CD14-positive monocyte (primary cell): ENCODE measurements at regions not wholly inside any gene's neighbourhood (a gene's known extent, or its start where the extent isn't known, plus 50 kb on each side); places are given as distances from the start of the nearest gene placed in this dataset.

Experiments used
- DNase-seq, 3 donors: peaks; one replicate each; pipeline ENCODE4 v3.0.0-alpha.2; 2011 to 2022
- H2AFZ ChIP-seq: 2 replicates; pipeline ENCODE4 v1.6.0; 2012; ENCODE audit warnings: mild to moderate bottlenecking, low read depth, low read length, inconsistent platforms; ENCODE audit not compliant: insufficient read depth, poor library complexity, severe bottlenecking
- H3K27ac ChIP-seq, 2 donors: 1 replicate in 1 of 2; 2 replicates in 1 of 2; pipeline ENCODE4 v1.5.1; 2012 to 2013; ENCODE audit warnings: low read length in 2 of 2, control low read depth in 1 of 2, inconsistent platforms in 1 of 2, low read depth in 1 of 2, mild to moderate bottlenecking in 1 of 2
- H3K27me3 ChIP-seq, 2 donors: one replicate each; pipeline versions ENCODE4 v1.6.0 to v1.6.1; 2011 to 2013; ENCODE audit warnings: low read length in 2 of 2; ENCODE audit not compliant: control insufficient read depth in 2 of 2, insufficient read depth in 2 of 2
- H3K36me3 ChIP-seq, 2 donors: replicated peaks in 1 of 2; 1 replicate in 1 of 2; 2 replicates in 1 of 2; pipeline versions ENCODE4 v1.5.1 to v1.6.1; 2012 to 2013; ENCODE audit warnings: low read length in 2 of 2, control low read depth in 1 of 2, inconsistent platforms in 1 of 2, mild to moderate bottlenecking in 1 of 2; ENCODE audit not compliant: insufficient read depth in 2 of 2, control insufficient read depth in 1 of 2
- H3K4me1 ChIP-seq, 2 donors: 1 replicate in 1 of 2; 2 replicates in 1 of 2; pipeline versions ENCODE4 v1.5.1 to v1.6.1; 2012 to 2013; ENCODE audit warnings: low read length in 2 of 2, control low read depth in 1 of 2, inconsistent platforms in 1 of 2, mild to moderate bottlenecking in 1 of 2, moderate library complexity in 1 of 2; ENCODE audit not compliant: insufficient read depth in 2 of 2, control insufficient read depth in 1 of 2
- H3K4me2 ChIP-seq: replicated peaks from 2 replicates; pipeline ENCODE3; 2012; ENCODE audit warnings: low read length, moderate library complexity, mild to moderate bottlenecking; ENCODE audit not compliant: poor library complexity, severe bottlenecking; ENCODE audit errors: extremely low read depth
- H3K4me3 ChIP-seq, 3 experiments: fragments of 200-600 bp in 1 of 3; sonication (generic) in 1 of 3; replicated peaks in 1 of 3; 1 replicate in 2 of 3; 2 replicates in 1 of 3; pipeline ENCODE4 v1.5.1; 2011 to 2013; ENCODE audit warnings: low read length in 3 of 3, mild to moderate bottlenecking in 3 of 3, control low read depth in 2 of 3, low read depth in 2 of 3, inconsistent platforms in 1 of 3, moderate library complexity in 1 of 3
- H3K79me2 ChIP-seq: 2 replicates; pipeline ENCODE4 v1.6.0; 2012; ENCODE audit warnings: mild to moderate bottlenecking, control low read depth, inconsistent platforms, low read length, moderate library complexity; ENCODE audit not compliant: insufficient read depth
- H3K9ac ChIP-seq: 2 replicates; pipeline ENCODE4 v1.6.0; 2017; ENCODE audit warnings: low read length, mild to moderate bottlenecking; ENCODE audit not compliant: insufficient read depth, poor library complexity, severe bottlenecking
- H3K9me3 ChIP-seq, 2 donors: replicated peaks in 1 of 2; 1 replicate in 1 of 2; 2 replicates in 1 of 2; pipeline versions ENCODE4 v1.5.1 to v1.6.1; 2012 to 2013; ENCODE audit warnings: low read length in 2 of 2, control low read depth in 1 of 2; ENCODE audit not compliant: control insufficient read depth in 1 of 2, insufficient read depth in 1 of 2
- H4K20me1 ChIP-seq: 2 replicates; pipeline ENCODE4 v1.6.0; 2012; ENCODE audit warnings: mild to moderate bottlenecking, low read length, control low read depth, moderate library complexity; ENCODE audit not compliant: insufficient read depth
- H3K27ac Mint-ChIP-seq, 7 donors: one replicate each; pipeline ENCODE4 v1.8.0; 2020; ENCODE audit warnings: mild to moderate bottlenecking in 7 of 7, mixed read lengths in 7 of 7, moderate library complexity in 6 of 7, inconsistent platforms in 2 of 7
- H3K27me3 Mint-ChIP-seq, 3 donors: one replicate each; pipeline ENCODE4 v1.8.0; 2021 to 2022; ENCODE audit warnings: low read depth in 3 of 3, mild to moderate bottlenecking in 3 of 3, mixed read lengths in 3 of 3, moderate library complexity in 3 of 3, inconsistent platforms in 1 of 3
- H3K36me3 Mint-ChIP-seq, 2 donors: one replicate each; pipeline ENCODE4 v1.8.0; 2020; ENCODE audit warnings: mixed read lengths in 2 of 2, inconsistent platforms in 1 of 2, mild to moderate bottlenecking in 1 of 2
- H3K4me1 Mint-ChIP-seq: one replicate; pipeline ENCODE4 v1.8.0; 2020; ENCODE audit warnings: mild to moderate bottlenecking, mixed read lengths
- H3K4me3 Mint-ChIP-seq, 2 donors: one replicate each; pipeline ENCODE4 v1.8.0; 2020; ENCODE audit warnings: mild to moderate bottlenecking in 2 of 2, mixed read lengths in 2 of 2, moderate library complexity in 1 of 2
- H3K9me3 Mint-ChIP-seq, 7 donors: one replicate each; pipeline ENCODE4 v1.8.0; 2020 to 2022; ENCODE audit warnings: mixed read lengths in 7 of 7, mild to moderate bottlenecking in 6 of 7, moderate library complexity in 6 of 7, inconsistent platforms in 2 of 7
- CTCF ChIP-seq: fragments of 200-600 bp; IDR thresholded peaks from one replicate; pipeline ENCODE4 v1.8.0; 2022; ENCODE audit warnings: antibody characterized with exemption, mild to moderate bottlenecking
- WGBS: methylation state at CpG from one replicate; pipeline ENCODE4 v1.1.5; 2013; ENCODE audit warnings: missing lambda C conversion rate; ENCODE audit not compliant: insufficient coverage; 5-methylcytosine and 5-hydroxymethylcytosine counted together
- intact Hi-C, 2 donors: fragments of 100-400 bp; cut with micrococcal nuclease; formaldehyde crosslinking; loops; one replicate each; pipeline versions ENCODE4 v1.15.0 to v1.15.1; 2023

- H4K20me1 ChIP-seq: no peaks in the 10 kb centered on the region
- no peak overlapping the region for H3K4me2 ChIP-seq
- Mint-ChIP-seq H3K4me3 (no peak overlapping the region), H3K9me3 (peaks cover 0 to 8% (median 2%) of the 10 kb centered on the region in 7 donors), H3K4me1 (no peaks in the 10 kb centered on the region), H3K27ac (no peak overlapping the region), H3K36me3 (no peaks in the 10 kb centered on the region), H3K27me3 (peaks cover 0 to 2% (median 2%) of the 10 kb centered on the region in 3 donors)
- WGBS: 100% methylated on average over 1 of the region's 3 CpGs
- no peaks in the 10 kb centered on the region for H3K36me3 ChIP-seq
- H2AFZ ChIP-seq: no peak overlapping the region
- H3K9ac ChIP-seq: no peak overlapping the region
- H3K9me3 ChIP-seq: peaks cover 0 to 4% of the 10 kb centered on the region in 2 donors
- no peak overlapping the region for H3K4me3 ChIP-seq
- no peaks in the 10 kb centered on the region for H3K79me2 ChIP-seq
- no peak for TF ChIP-seq CTCF
- intact Hi-C loops: no loop called here
- H3K27ac ChIP-seq: no peak overlapping the region
- H3K4me1 ChIP-seq: no peaks in the 10 kb centered on the region
- no peak for DNase-seq
- H3K27me3 ChIP-seq: no peaks in the 10 kb centered on the region
Observed at GRCh38 chr12:13630354-13630753, 351.0 kb downstream of the GRIN2B start.

- Mint-ChIP-seq H3K4me1 (no peaks in the 10 kb centered on the region), H3K36me3 (no peaks in the 10 kb centered on the region), H3K27ac (no peak overlapping the region), H3K4me3 (no peak overlapping the region), H3K27me3 (peaks cover 0 to 2% (median 2%) of the 10 kb centered on the region in 3 donors), H3K9me3 (peaks cover 0 to 8% (median 0%) of the 10 kb centered on the region in 7 donors)
- H3K27ac ChIP-seq: no peak overlapping the region
- H3K79me2 ChIP-seq: no peaks in the 10 kb centered on the region
- H3K36me3 ChIP-seq: no peaks in the 10 kb centered on the region
- H3K4me1 ChIP-seq: no peaks in the 10 kb centered on the region
- TF ChIP-seq CTCF: no peak
- peaks cover 0 to 4% of the 10 kb centered on the region in 2 donors for H3K9me3 ChIP-seq
- no peak for DNase-seq
- H3K27me3 ChIP-seq: no peaks in the 10 kb centered on the region
- WGBS: 100% methylated on average over 1 of the region's 1 CpG
- intact Hi-C loops: no loop called here
- no peaks in the 10 kb centered on the region for H4K20me1 ChIP-seq
- no peak overlapping the region for H3K4me3 ChIP-seq
- no peak overlapping the region for H2AFZ ChIP-seq
- no peak overlapping the region for H3K9ac ChIP-seq
- no peak overlapping the region for H3K4me2 ChIP-seq
Observed at GRCh38 chr12:13628067-13628466, 353.3 kb downstream of the GRIN2B start.
